Neural cell (in vitro differentiated cells): ENCODE measurements at regions not wholly inside any gene's neighbourhood (a gene's known extent, or its start where the extent isn't known, plus 50 kb on each side); places are given as distances from the start of the nearest gene placed in this dataset.

Experiments
- H2AFZ ChIP-seq: fragments of 200-600, 300-800 bp; sonication (generic), shearing (Covaris generic); 2 replicates; pipeline ENCODE4 v1.6.0; 2014; ENCODE audit warnings: low read depth, mild to moderate bottlenecking, antibody characterized with exemption, low read length, moderate library complexity
- H3F3A ChIP-seq: fragments of 200-600 bp; shearing (Covaris generic); 2 replicates; pipeline ENCODE4 v1.6.1; 2016; ENCODE audit warnings: mild to moderate bottlenecking, moderate library complexity, mixed read lengths, antibody characterized with exemption, low read length; ENCODE audit not compliant: insufficient read depth, poor library complexity, severe bottlenecking
- H3K27ac ChIP-seq: fragments of 200-600, 300-800 bp; sonication (generic), shearing (Covaris generic); 2 replicates; pipeline ENCODE4 v1.5.1; 2014; ENCODE audit warnings: mild to moderate bottlenecking, low read length, moderate library complexity
- H3K27me3 ChIP-seq: fragments of 300-800, 200-600 bp; sonication (generic), shearing (Covaris generic); 2 replicates; pipeline ENCODE4 v1.6.0; 2014; ENCODE audit warnings: mild to moderate bottlenecking, low read depth, low read length, moderate library complexity; ENCODE audit not compliant: insufficient read depth
- H3K36me3 ChIP-seq: fragments of 300-800, 200-600 bp; sonication (generic), shearing (Covaris generic); 2 replicates; pipeline ENCODE4 v1.5.1; 2014; ENCODE audit warnings: mild to moderate bottlenecking, antibody characterized with exemption, low read length, moderate library complexity; ENCODE audit not compliant: insufficient read depth
- H3K4me2 ChIP-seq: fragments of 300-800, 200-600 bp; sonication (generic), shearing (Covaris generic); 2 replicates; pipeline ENCODE4 v1.6.0; 2014; ENCODE audit warnings: mild to moderate bottlenecking, low read length
- H3K4me3 ChIP-seq: fragments of 300-800, 200-600 bp; sonication (generic), shearing (Covaris generic); 2 replicates; pipeline ENCODE4 v1.5.1; 2014; ENCODE audit warnings: mild to moderate bottlenecking, low read length, moderate library complexity
- H3K79me2 ChIP-seq: fragments of 200-600 bp; shearing (Covaris generic); replicated peaks from 2 replicates; pipeline ENCODE4 v1.6.0; 2014; ENCODE audit warnings: mild to moderate bottlenecking, low read length, moderate library complexity; ENCODE audit not compliant: insufficient read depth
- H3K9ac ChIP-seq: fragments of 300-800, 200-600 bp; sonication (generic), shearing (Covaris generic); 2 replicates; pipeline ENCODE4 v1.6.1; 2016; ENCODE audit warnings: mild to moderate bottlenecking, low read length, mixed read lengths
- H3K9me2 ChIP-seq: fragments of 200-600 bp; shearing (Covaris generic); 2 replicates; pipeline ENCODE4 v1.6.1; 2016; ENCODE audit warnings: mild to moderate bottlenecking, low read length, mixed read lengths; ENCODE audit not compliant: insufficient read depth
- H3K9me3 ChIP-seq: fragments of 200-600, 300-800 bp; sonication (generic), shearing (Covaris generic); 2 replicates; pipeline ENCODE4 v1.6.1; 2016; ENCODE audit warnings: mild to moderate bottlenecking, mixed run types, low read length, moderate library complexity, mixed read lengths
- H4K20me1 ChIP-seq: fragments of 200-600 bp; shearing (Covaris generic); 2 replicates; pipeline ENCODE4 v1.6.1; 2016; ENCODE audit warnings: mild to moderate bottlenecking, mixed run types; ENCODE audit not compliant: insufficient read depth
- CTCF ChIP-seq: fragments of 450-650 bp; IDR thresholded peaks from 2 replicates; pipeline ENCODE4 v1.5.1; 2014; ENCODE audit warnings: antibody characterized with exemption, mild to moderate bottlenecking, moderate library complexity; ENCODE audit not compliant: poor library complexity, severe bottlenecking
- EP300 ChIP-seq: fragments of 450-650 bp; conservative IDR thresholded peaks from 2 replicates; pipeline ENCODE4 v1.6.1; 2014; ENCODE audit warnings: antibody characterized with exemption, mild to moderate bottlenecking, moderate library complexity; ENCODE audit not compliant: poor library complexity, severe bottlenecking
- EZH2 ChIP-seq: fragments of 200-600, 300-800 bp; shearing (Covaris generic), sonication (generic); IDR thresholded peaks from 2 replicates; pipeline ENCODE4 v1.6.1; 2014; ENCODE audit warnings: antibody characterized with exemption, low read length, borderline replicate concordance, mild to moderate bottlenecking; ENCODE audit not compliant: insufficient read depth, poor library complexity, severe bottlenecking
- MXI1 ChIP-seq: fragments of 450-650 bp; conservative IDR thresholded peaks from 2 replicates; pipeline ENCODE4 v1.6.1; 2014; ENCODE audit warnings: antibody characterized with exemption, mild to moderate bottlenecking; ENCODE audit not compliant: poor library complexity, severe bottlenecking
- POLR2AphosphoS5 ChIP-seq: IDR thresholded peaks from 2 replicates; pipeline ENCODE4 v1.6.1; 2012
- RAD21 ChIP-seq: fragments of 450-650 bp; conservative IDR thresholded peaks from 2 replicates; pipeline ENCODE4 v1.6.1; 2014; ENCODE audit warnings: antibody characterized with exemption, mild to moderate bottlenecking, moderate library complexity
- REST ChIP-seq: IDR thresholded peaks from 2 replicates; pipeline ENCODE4 v1.6.1; 2012; ENCODE audit warnings: borderline replicate concordance
- SMC3 ChIP-seq: fragments of 450-650 bp; conservative IDR thresholded peaks from 2 replicates; pipeline ENCODE4 v1.6.1; 2014; ENCODE audit warnings: antibody characterized with exemption, mild to moderate bottlenecking, moderate library complexity; ENCODE audit not compliant: poor library complexity
- TAF1 ChIP-seq: IDR thresholded peaks from 2 replicates; pipeline ENCODE4 v1.6.1; 2012; ENCODE audit warnings: low read depth

- Histone ChIP-seq H4K20me1 (no peaks in the 10 kb centered on the region), H3K79me2 (no peaks in the 10 kb centered on the region), H3K27ac (no peak overlapping the region), H3F3A (no peaks in the 10 kb centered on the region), H3K9ac (no peak overlapping the region), H3K36me3 (no peaks in the 10 kb centered on the region), H3K27me3 (no peaks in the 10 kb centered on the region), H3K4me2 (no peak overlapping the region), H3K9me2 (no peaks in the 10 kb centered on the region), H3K9me3 (no peaks in the 10 kb centered on the region), H3K4me3 (no peak overlapping the region), H2AFZ (no peak overlapping the region)
- TF ChIP-seq EP300, result no peak
- TF ChIP-seq EZH2, result no peak
- TF ChIP-seq RAD21, result no peak
- no peak for TF ChIP-seq REST
- TF ChIP-seq TAF1, result no peak
- no peak for TF ChIP-seq MXI1
Measured at GRCh38 chr6:6834356-6835222, 246.1 kb downstream of the LY86 start.

GRCh38 chr6:6835223-6835503 lies 246.6 kb downstream of the LY86 start:
- H3K36me3 ChIP-seq, result no peaks in the 10 kb centered on the region
- no peak overlapping the region for H3K9ac ChIP-seq
- no peak overlapping the region for H3K4me3 ChIP-seq
- H3K27me3 ChIP-seq, result no peaks in the 10 kb centered on the region
- no peaks in the 10 kb centered on the region for H3F3A ChIP-seq
- TF ChIP-seq POLR2AphosphoS5 (no peak), EZH2 (no peak), EP300 (no peak), TAF1 (no peak), CTCF (no peak), RAD21 (no peak), REST (no peak), SMC3 (no peak), MXI1 (no peak)
- H3K79me2 ChIP-seq, result no peaks in the 10 kb centered on the region
- no peak overlapping the region for H3K27ac ChIP-seq
- H2AFZ ChIP-seq, result no peak overlapping the region
- H3K4me2 ChIP-seq, result no peak overlapping the region
- H3K9me2 ChIP-seq, result no peaks in the 10 kb centered on the region
- no peaks in the 10 kb centered on the region for H3K9me3 ChIP-seq
- H4K20me1 ChIP-seq, result no peaks in the 10 kb centered on the region
